Heart right ventricle (tissue), 16 donors: ENCODE measurements at regions not wholly inside any gene's neighbourhood (a gene's known extent, or its start where the extent isn't known, plus 50 kb on each side); places are given as distances from the start of the nearest gene placed in this dataset.
A peak's percentile ranks its signal among the peaks of the same experiment; 100 is the strongest.
"Not testable (repeated sequence)": the region's sequence is repeated elsewhere in the genome, so short reads cannot be mapped to it uniquely, and the experiment has no call there.

Experiments used
- ATAC-seq, 8 donors: fragments of 200-7000 bp; cut with Tn5 transposase; one replicate each; pipeline ENCODE4 v1.9.1; 2020; ENCODE audit warnings: mild to moderate bottlenecking in 8 of 8, moderate library complexity in 8 of 8, moderate number of reproducible peaks in 1 of 8
- DNase-seq, 2 donors: peaks; one replicate each; pipeline ENCODE4 v3.0.0-alpha.2; 2020
- H3K27ac ChIP-seq, 10 donors: fragments of 200-600 bp; sonication (generic) in 2 of 10; one replicate each; pipeline versions ENCODE4 v1.5.0 to v1.8.0; 2020 to 2022; ENCODE audit warnings: mild to moderate bottlenecking in 3 of 10
- H3K27me3 ChIP-seq, 7 donors: fragments of 200-600 bp; one replicate each; pipeline ENCODE4 v1.8.0; 2021 to 2022; ENCODE audit warnings: mild to moderate bottlenecking in 2 of 7
- H3K36me3 ChIP-seq, 9 donors: fragments of 200-600 bp; sonication (generic) in 1 of 9; one replicate each; pipeline versions ENCODE4 v1.5.0 to v1.8.0; 2020 to 2022; ENCODE audit warnings: mild to moderate bottlenecking in 2 of 9
- H3K4me1 ChIP-seq, 9 donors: fragments of 200-600 bp; sonication (generic) in 1 of 9; one replicate each; pipeline versions ENCODE4 v1.5.0 to v1.8.0; 2020 to 2022; ENCODE audit warnings: mild to moderate bottlenecking in 4 of 9
- H3K4me3 ChIP-seq, 10 donors: fragments of 200-600 bp; sonication (generic) in 2 of 10; one replicate each; pipeline versions ENCODE4 v1.5.0 to v1.8.0; 2020 to 2022; ENCODE audit warnings: mild to moderate bottlenecking in 7 of 10, moderate library complexity in 2 of 10
- H3K9me3 ChIP-seq, 11 donors: fragments of 200-600 bp in 10 of 11; sonication (generic) in 2 of 11; one replicate each; pipeline versions ENCODE4 v1.5.0 to v1.8.0; 2013 to 2022; ENCODE audit warnings: mild to moderate bottlenecking in 2 of 11, control low read depth in 1 of 11, moderate library complexity in 1 of 11
- CTCF ChIP-seq, 9 donors: fragments of 200-600 bp; sonication (generic) in 2 of 9; IDR thresholded peaks; one replicate each; pipeline versions ENCODE4 v1.5.0 to v1.8.0; 2021 to 2022; ENCODE audit warnings: antibody characterized with exemption in 9 of 9, mild to moderate bottlenecking in 5 of 9, moderate library complexity in 1 of 9
- WGBS, 2 donors: extraction: QIAGEN DNeasy Blood & Tissue Kit; methylation state at CpG; one replicate each; pipeline ENCODE4 v1.1.7; 2013; ENCODE audit warnings: inconsistent platforms in 1 of 2; 5-methylcytosine and 5-hydroxymethylcytosine counted together
- intact Hi-C, 10 donors: fragments of 100-400 bp; cut with DNase I; formaldehyde crosslinking; loops; one replicate each; pipeline versions ENCODE4 v1.11.1 to v1.14.2; 2022
- donor health status: Arrhythmogenic right ventricular cardiomyopathy.
- donor health status: ischemic (EF 13 %, LVEDD 7.1; RV severe dilation, severe dysfunction).
- donor health status: healthy with polysubstance abuse.
- donor health status: DM: no; HTN: yes; CAD: no.
- donor health status: DM: no; HTN: no; CAD: no.
- donor health status: ischemic (EF 25% LVEDD 6.9; RV normal size, moderate dysfunction).
- donor health status: ischemic (EF 25% LVEDD 5.7; RV mildly dilated, moderate dysfunction).
- donor health status: healthy.
- donor health status: DM: yes; HTN: yes; CAD: no.
- donor health status: Ischemic cardiomyopathy.
- donor health status: ischemic (EF 35%, LVEDD 5.7; RV mildly dilated, moderate dysfunction).
- donor health status: nonischemic (EF 11% LVEDD 7.7; RV severe dilation, severe dysfunction).
- donor health status: DM: yes; HTN: yes; CAD: no.
- donor health status: PGD.
- donor health status: ischemic (EF 29% LVEDD 5.4; RV normal size, mild dysfunction).
- donor health status: nonischemic (EF 23%, LVEDD 6.1; RV moderate dilation, normal function).

- H3K4me1 ChIP-seq: peaks cover 0 to 21% (median 3%) of the 10 kb centered on the region in 9 donors
- no peaks in the 10 kb centered on the region for H3K36me3 ChIP-seq
- peaks cover 0 to under 1% (median 0%) of the 10 kb centered on the region in 7 donors for H3K27me3 ChIP-seq
- DNase-seq: no peak
- H3K27ac ChIP-seq: no peak overlapping the region
- 68 to 96% methylated on average over 4 of the region's 4 CpGs for WGBS, 2 donors
- H3K9me3 ChIP-seq: no peaks in the 10 kb centered on the region
- no peak for TF ChIP-seq CTCF (IDR thresholded peaks at IDR 0.05)
- no peak for ATAC-seq
- no peak overlapping the region for H3K4me3 ChIP-seq
- intact Hi-C loops: no loop called here
These were observed 350.8 kb upstream of the ID2 start for GRCh38 chr2:8331068-8331467.

GRCh38 chr2:8332646-8333045 is 349.2 kb upstream of the ID2 start:
- Histone ChIP-seq H3K4me1 (peaks cover 0 to 21% (median 3%) of the 10 kb centered on the region in 9 donors), H3K27me3 (no peaks in the 10 kb centered on the region), H3K27ac (no peak overlapping the region), H3K4me3 (no peak overlapping the region), H3K9me3 (no peaks in the 10 kb centered on the region), H3K36me3 (no peaks in the 10 kb centered on the region)
- TF ChIP-seq CTCF (IDR thresholded peaks at IDR 0.05): no peak
- intact Hi-C loops: no loop called here
- DNase-seq (no peak), ATAC-seq (no peak)
- 92 to 94% methylated on average over 9 of the region's 9 CpGs for WGBS, 2 donors

- WGBS, 2 donors: 92 to 93% methylated on average over 13 of the region's 13 CpGs
- DNase-seq (no peak), ATAC-seq (no peak)
- intact Hi-C loops: no loop called here
- no peak overlapping the region for H3K27ac ChIP-seq
- H3K36me3 ChIP-seq: no peaks in the 10 kb centered on the region
- H3K9me3 ChIP-seq: no peaks in the 10 kb centered on the region
- H3K27me3 ChIP-seq: no peaks in the 10 kb centered on the region
- peaks cover 0 to 19% (median 3%) of the 10 kb centered on the region in 9 donors for H3K4me1 ChIP-seq
- no peak for TF ChIP-seq CTCF (IDR thresholded peaks at IDR 0.05)
- no peak overlapping the region for H3K4me3 ChIP-seq
These were observed 348.6 kb upstream of the ID2 start for GRCh38 chr2:8333177-8333831.

- peak overlapping the region in 1 of 10 donors; percentile 6 for H3K27ac ChIP-seq
- intact Hi-C loops, H3K27me3 ChIP-seq, ATAC-seq, H3K9me3 ChIP-seq, DNase-seq, H3K36me3 ChIP-seq, H3K4me3 ChIP-seq: not testable (repeated sequence)
- 86 to 93% methylated on average over 5 of the region's 5 CpGs for WGBS, 2 donors
- H3K4me1 ChIP-seq: peaks cover 0 to 14% (median 3%) of the 10 kb centered on the region in 9 donors
These were observed 348.0 kb upstream of the ID2 start for GRCh38 chr2:8333832-8334187.

GRCh38 chr2:8334866-8335325 is 347.0 kb upstream of the ID2 start:
- no peaks in the 10 kb centered on the region for H3K27me3 ChIP-seq
- peaks cover 0 to 10% (median 0%) of the 10 kb centered on the region in 9 donors for H3K4me1 ChIP-seq
- TF ChIP-seq CTCF (IDR thresholded peaks at IDR 0.05): no peak
- no peak for ATAC-seq
- H3K4me3 ChIP-seq: no peak overlapping the region
- no peaks in the 10 kb centered on the region for H3K9me3 ChIP-seq
- peak overlapping the region in 1 of 10 donors; percentile 10 for H3K27ac ChIP-seq
- no peak for DNase-seq
- H3K36me3 ChIP-seq: no peaks in the 10 kb centered on the region
- WGBS, 2 donors: 81 to 84% methylated on average over 12 of the region's 12 CpGs
- intact Hi-C loops: no loop called here
